Hepatocyte (in vitro differentiated cells): ENCODE measurements at regions not wholly inside any gene's neighbourhood (a gene's known extent, or its start where the extent isn't known, plus 50 kb on each side); places are given as distances from the start of the nearest gene placed in this dataset.
A peak's percentile ranks its signal among the peaks of the same experiment; 100 is the strongest.

ENCODE experiments used
- DNase-seq: peaks from one replicate; pipeline ENCODE4 v3.0.0-alpha.2; 2016; ENCODE audit warnings: low spot score
- H2AFZ ChIP-seq: fragments of 200-600 bp; sonication (generic); 2 replicates; pipeline ENCODE4 v1.6.0; 2016; ENCODE audit warnings: antibody characterized with exemption, mild to moderate bottlenecking
- H3K27ac ChIP-seq: fragments of 200-600 bp; sonication (generic); 2 replicates; pipeline ENCODE4 v1.5.1; 2016; ENCODE audit warnings: mild to moderate bottlenecking
- H3K27me3 ChIP-seq: fragments of 200-600 bp; sonication (generic); 2 replicates; pipeline ENCODE4 v1.6.1; 2016
- H3K36me3 ChIP-seq: fragments of 200-600 bp; sonication (generic); replicated peaks from 2 replicates; pipeline ENCODE4 v1.5.1; 2016; ENCODE audit warnings: low read depth; ENCODE audit not compliant: insufficient read depth
- H3K4me1 ChIP-seq: fragments of 200-600 bp; sonication (generic); 2 replicates; pipeline ENCODE4 v1.5.1; 2016; ENCODE audit warnings: mild to moderate bottlenecking, moderate library complexity; ENCODE audit not compliant: insufficient read depth
- H3K4me2 ChIP-seq: fragments of 200-600 bp; sonication (generic); 2 replicates; pipeline ENCODE4 v1.6.0; 2016
- H3K4me3 ChIP-seq: fragments of 200-600 bp; sonication (generic); 2 replicates; pipeline ENCODE4 v1.5.1; 2016; ENCODE audit warnings: mild to moderate bottlenecking
- H3K79me2 ChIP-seq: fragments of 200-600 bp; sonication (generic); 2 replicates; pipeline ENCODE4 v1.6.0; 2017; ENCODE audit warnings: mild to moderate bottlenecking
- H3K9me2 ChIP-seq: fragments of 200-600 bp; sonication (generic); replicated peaks from 2 replicates; pipeline ENCODE4 v1.6.0; 2017; ENCODE audit warnings: mild to moderate bottlenecking; ENCODE audit not compliant: insufficient read depth
- H3K9me3 ChIP-seq: fragments of 200-600 bp; sonication (generic); 2 replicates; pipeline ENCODE4 v1.5.1; 2016; ENCODE audit warnings: low read depth, mild to moderate bottlenecking
- H4K20me1 ChIP-seq: fragments of 200-600 bp; sonication (generic); 2 replicates; pipeline ENCODE4 v1.6.0; 2016; ENCODE audit warnings: mild to moderate bottlenecking; ENCODE audit not compliant: insufficient read depth, poor library complexity, severe bottlenecking
- EZH2 ChIP-seq: fragments of 200-600 bp; sonication (generic); IDR thresholded peaks from 2 replicates; pipeline ENCODE4 v1.6.1; 2016; ENCODE audit warnings: antibody characterized with exemption, mild to moderate bottlenecking, borderline replicate concordance
- EZH2phosphoT487 ChIP-seq: fragments of 200-600 bp; sonication (generic); IDR thresholded peaks from one replicate; pipeline ENCODE4 v1.6.1; 2018; ENCODE audit warnings: antibody characterized with exemption, mild to moderate bottlenecking, low read depth, moderate library complexity; ENCODE audit not compliant: unreplicated experiment, severe bottlenecking
- WGBS: methylation state at CpG from one replicate; pipeline ENCODE4 v1.1.6; 2016; ENCODE audit warnings: low lambda C conversion rate; ENCODE audit errors: missing lambda C conversion rate; 5-methylcytosine and 5-hydroxymethylcytosine counted together
- TF ChIP-seq, protein P1 (sequence below): fragments of 200-600 bp; sonication (generic); IDR thresholded peaks from 2 replicates; pipeline ENCODE4 v1.5.1; 2016; ENCODE audit warnings: antibody characterized with exemption, mild to moderate bottlenecking; ENCODE audit not compliant: poor library complexity

- Histone ChIP-seq H3K9me2 (no peaks in the 10 kb centered on the region), H2AFZ (no peak overlapping the region), H3K4me3 (no peak overlapping the region), H3K27me3 (no peaks in the 10 kb centered on the region), H3K27ac (no peak overlapping the region), H3K4me1 (no peaks in the 10 kb centered on the region), H3K36me3 (no peaks in the 10 kb centered on the region), H3K4me2 (no peak overlapping the region), H3K79me2 (no peaks in the 10 kb centered on the region), H3K9me3 (no peaks in the 10 kb centered on the region), H4K20me1 (no peaks in the 10 kb centered on the region)
- DNase-seq: no peak
- TF ChIP-seq, protein P1, sequence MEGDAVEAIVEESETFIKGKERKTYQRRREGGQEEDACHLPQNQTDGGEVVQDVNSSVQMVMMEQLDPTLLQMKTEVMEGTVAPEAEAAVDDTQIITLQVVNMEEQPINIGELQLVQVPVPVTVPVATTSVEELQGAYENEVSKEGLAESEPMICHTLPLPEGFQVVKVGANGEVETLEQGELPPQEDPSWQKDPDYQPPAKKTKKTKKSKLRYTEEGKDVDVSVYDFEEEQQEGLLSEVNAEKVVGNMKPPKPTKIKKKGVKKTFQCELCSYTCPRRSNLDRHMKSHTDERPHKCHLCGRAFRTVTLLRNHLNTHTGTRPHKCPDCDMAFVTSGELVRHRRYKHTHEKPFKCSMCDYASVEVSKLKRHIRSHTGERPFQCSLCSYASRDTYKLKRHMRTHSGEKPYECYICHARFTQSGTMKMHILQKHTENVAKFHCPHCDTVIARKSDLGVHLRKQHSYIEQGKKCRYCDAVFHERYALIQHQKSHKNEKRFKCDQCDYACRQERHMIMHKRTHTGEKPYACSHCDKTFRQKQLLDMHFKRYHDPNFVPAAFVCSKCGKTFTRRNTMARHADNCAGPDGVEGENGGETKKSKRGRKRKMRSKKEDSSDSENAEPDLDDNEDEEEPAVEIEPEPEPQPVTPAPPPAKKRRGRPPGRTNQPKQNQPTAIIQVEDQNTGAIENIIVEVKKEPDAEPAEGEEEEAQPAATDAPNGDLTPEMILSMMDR: no peak
- TF ChIP-seq EZH2 (no peak), EZH2phosphoT487 (no peak)
- 96% methylated on average over 2 of the region's 2 CpGs for WGBS
Observed at GRCh38 chr5:71771191-71771590, 52.1 kb downstream of the CARTPT start.

DNA sequence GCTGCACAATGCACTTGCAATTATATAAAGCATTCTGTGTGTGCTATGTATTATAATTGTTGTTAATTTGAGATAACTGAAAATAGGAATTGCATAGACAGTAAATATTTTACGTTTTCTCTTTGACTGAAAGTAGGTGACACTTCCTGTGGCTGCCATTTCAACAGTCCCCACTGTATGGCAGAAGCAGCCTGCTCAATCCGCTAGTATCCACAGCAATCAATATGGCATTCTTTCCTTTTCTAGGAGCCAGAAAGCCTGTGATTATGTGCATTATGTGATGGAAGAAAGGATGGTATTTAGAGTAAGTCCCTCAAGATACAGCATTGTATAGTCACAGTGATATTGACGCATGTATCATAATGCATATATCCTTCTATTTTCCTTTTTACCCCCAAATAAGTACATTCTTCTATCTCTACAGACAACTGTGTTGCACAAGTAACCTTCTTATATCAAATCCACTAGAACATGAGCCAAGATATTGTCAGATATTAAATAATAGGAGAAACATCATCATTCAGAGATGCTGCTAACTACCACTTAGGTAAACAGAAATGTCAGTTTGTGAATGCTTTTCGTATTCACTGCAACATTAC is 59.7 kb downstream of the CARTPT start:
- Histone ChIP-seq H3K79me2 (no peaks in the 10 kb centered on the region), H3K4me1 (peaks cover 8% of the 10 kb centered on the region), H3K4me3 (no peak overlapping the region), H3K4me2 (no peak overlapping the region), H2AFZ (no peak overlapping the region), H3K9me3 (no peaks in the 10 kb centered on the region), H3K36me3 (no peaks in the 10 kb centered on the region), H4K20me1 (no peaks in the 10 kb centered on the region), H3K27me3 (no peaks in the 10 kb centered on the region), H3K9me2 (no peaks in the 10 kb centered on the region), H3K27ac (no peak overlapping the region)
- DNase-seq: peak; percentile 28
- TF ChIP-seq, protein P1: peak; percentile 56
- TF ChIP-seq EZH2: no peak
- no peak for TF ChIP-seq EZH2phosphoT487
- WGBS: 69% methylated on average over 4 of the region's 4 CpGs

GRCh38 chr5:71780597-71780996 is 61.5 kb downstream of the CARTPT start:
- no peak for TF ChIP-seq EZH2phosphoT487
- TF ChIP-seq, protein P1: no peak
- no peaks in the 10 kb centered on the region for H3K9me2 ChIP-seq
- no peaks in the 10 kb centered on the region for H4K20me1 ChIP-seq
- H3K79me2 ChIP-seq: no peaks in the 10 kb centered on the region
- H3K4me3 ChIP-seq: no peak overlapping the region
- no peak overlapping the region for H2AFZ ChIP-seq
- DNase-seq: no peak
- H3K9me3 ChIP-seq: no peaks in the 10 kb centered on the region
- no peak overlapping the region for H3K4me2 ChIP-seq
- H3K27ac ChIP-seq: no peak overlapping the region
- no peaks in the 10 kb centered on the region for H3K36me3 ChIP-seq
- no peaks in the 10 kb centered on the region for H3K27me3 ChIP-seq
- peaks cover 9% of the 10 kb centered on the region for H3K4me1 ChIP-seq
- 95% methylated on average over 6 of the region's 6 CpGs for WGBS

DNA sequence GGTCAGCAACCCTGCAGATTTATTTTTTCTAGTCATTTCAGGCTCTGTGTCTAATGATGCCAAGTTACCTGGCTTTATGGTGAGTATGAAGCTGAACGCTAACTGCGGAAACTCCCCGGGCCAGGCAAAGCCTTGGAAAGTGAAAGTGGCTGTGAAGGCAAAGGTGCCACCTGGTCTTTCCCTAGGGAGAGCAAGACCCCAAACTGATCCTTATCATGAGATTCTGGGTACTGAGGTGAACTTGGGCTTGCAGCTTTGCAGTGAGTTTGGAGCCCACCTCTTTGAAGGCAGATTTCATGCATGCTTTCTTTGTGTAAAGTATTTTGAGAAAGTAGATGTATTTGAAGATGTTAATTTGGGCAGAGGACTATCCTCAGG is 63.3 kb downstream of the CARTPT start:
- no peak overlapping the region for H3K4me3 ChIP-seq
- peak overlapping the region; percentile 70 for H3K4me2 ChIP-seq

More for the DNA sequence above, 63.3 kb downstream of the CARTPT start:
- H3K27me3 ChIP-seq: no peaks in the 10 kb centered on the region
- WGBS: 89% methylated on average over 3 of the region's 3 CpGs
- H3K9me2 ChIP-seq: no peaks in the 10 kb centered on the region
- H3K4me1 ChIP-seq: peaks cover 9% of the 10 kb centered on the region
- H3K79me2 ChIP-seq: no peaks in the 10 kb centered on the region
- no peak overlapping the region for H3K27ac ChIP-seq
- H4K20me1 ChIP-seq: no peaks in the 10 kb centered on the region
- peak overlapping the region; percentile 57 for H2AFZ ChIP-seq
- no peak for DNase-seq
- H3K36me3 ChIP-seq: no peaks in the 10 kb centered on the region
- no peak for TF ChIP-seq EZH2
- TF ChIP-seq, protein P1: no peak
- no peak for TF ChIP-seq EZH2phosphoT487
- no peaks in the 10 kb centered on the region for H3K9me3 ChIP-seq
